HCT116 (cell line): ENCODE measurements at regions not wholly inside any gene's neighbourhood (a gene's known extent, or its start where the extent isn't known, plus 50 kb on each side); places are given as distances from the start of the nearest gene placed in this dataset.

Experiments used
- ATAC-seq: fragments of 200-7000 bp; cut with Tn5 transposase; 2 replicates; pipeline ENCODE4 v1.9.1; 2020; ENCODE audit warnings: mild to moderate bottlenecking, moderate library complexity
- BruUV-seq: library from RNA; stranded (reverse); fragments of 400-500 nt; replicated peaks from 2 replicates; lab custom pipeline; 2021; lab: Mats Ljungman, UMichigan
- CTCF ChIA-PET: fragments of 300-600 bp; sonication (Branson Sonifier 250); formaldehyde crosslinking; loops from one replicate; lab custom pipeline; 2021; ENCODE audit warnings: antibody characterized with exemption; lab: Charles Lee
- POLR2A ChIA-PET: fragments of 300-600, 350-600 bp; sonication (Branson Sonifier 250); formaldehyde crosslinking; loops from one replicate; lab custom pipeline; 2021; ENCODE audit warnings: antibody characterized with exemption; lab: Charles Lee
- RAD21 ChIA-PET, 2 experiments: fragments of 300-600 bp; sonication (Branson Sonifier 250); formaldehyde crosslinking; loops; one replicate each; lab custom pipeline; 2023; ENCODE audit warnings: low total read pairs in 2 of 2; ENCODE audit not compliant: uncharacterized antibody in 2 of 2, unreplicated experiment in 2 of 2, low non-redundant PET in 1 of 2; lab: Charles Lee
- DNase-seq: peaks from one replicate; pipeline ENCODE4 v3.0.0-alpha.2; 2010; ENCODE audit warnings: low read depth, low spot score
- H2AFZ ChIP-seq: fragments of 200-600 bp; shearing (Covaris generic), sonication (generic); 2 replicates; pipeline ENCODE4 v1.6.1; 2017; ENCODE audit warnings: low read depth, mixed run types, mixed read lengths, antibody characterized with exemption, low read length; ENCODE audit not compliant: poor library complexity, severe bottlenecking
- H3K27ac ChIP-seq: 2 replicates; pipeline ENCODE4 v1.5.1; 2012; ENCODE audit warnings: low read depth, low read length
- H3K27me3 ChIP-seq: fragments of 200-600 bp; sonication (generic); 2 replicates; pipeline ENCODE4 v1.6.1; 2016; ENCODE audit warnings: mixed run types, low read length, mixed read lengths; ENCODE audit not compliant: insufficient read depth
- H3K36me3 ChIP-seq, 2 experiments: fragments of 200-500 bp in 1 of 2; fragments of 200-600 bp in 1 of 2; sonication (Bioruptor generic) in 1 of 2; sonication (generic) in 1 of 2; 2 replicates each; pipeline versions ENCODE4 v1.5.1 to v1.6.1; 2014 to 2016; ENCODE audit warnings: low read length in 2 of 2, inconsistent platforms in 1 of 2, mixed read lengths in 1 of 2, mixed run types in 1 of 2; ENCODE audit not compliant: insufficient read depth in 2 of 2, control insufficient read depth in 1 of 2
- H3K4me1 ChIP-seq, 2 experiments: fragments of 200-600 bp in 1 of 2; sonication (generic) in 1 of 2; 2 replicates each; pipeline versions ENCODE4 v1.5.1 to v1.6.1; 2012 to 2017; ENCODE audit warnings: low read length in 2 of 2, inconsistent platforms in 1 of 2, mild to moderate bottlenecking in 1 of 2, mixed read lengths in 1 of 2, mixed run types in 1 of 2, moderate library complexity in 1 of 2; ENCODE audit not compliant: insufficient read depth in 2 of 2, control insufficient read depth in 1 of 2
- H3K4me2 ChIP-seq: fragments of 200-600 bp; sonication (generic); 2 replicates; pipeline ENCODE4 v1.6.1; 2017; ENCODE audit warnings: mixed run types, low read length, mixed read lengths
- H3K4me3 ChIP-seq, 2 experiments: fragments of 200-600 bp in 1 of 2; sonication (generic) in 1 of 2; replicated peaks in 1 of 2; 2 replicates each; pipeline ENCODE4 v1.5.1; 2011 to 2016; ENCODE audit warnings: low read length in 2 of 2, control low read depth in 1 of 2, low read depth in 1 of 2, mild to moderate bottlenecking in 1 of 2, mixed read lengths in 1 of 2, mixed run types in 1 of 2
- H3K79me2 ChIP-seq: fragments of 200-600 bp; sonication (generic); 2 replicates; pipeline ENCODE4 v1.6.1; 2017; ENCODE audit warnings: mild to moderate bottlenecking, mixed run types, low read length, moderate library complexity, mixed read lengths; ENCODE audit not compliant: insufficient read depth
- H3K9ac ChIP-seq: fragments of 200-600 bp; sonication (generic); 2 replicates; pipeline ENCODE4 v1.6.1; 2016; ENCODE audit warnings: low read length, mixed read lengths
- H3K9me2 ChIP-seq: fragments of 200-600 bp; sonication (generic), shearing (Covaris generic); 2 replicates; pipeline ENCODE4 v1.6.1; 2017; ENCODE audit warnings: mixed run types, mild to moderate bottlenecking, moderate library complexity; ENCODE audit not compliant: insufficient read depth
- H3K9me3 ChIP-seq, 2 experiments: fragments of 200-500 bp in 1 of 2; fragments of 200-600 bp in 1 of 2; sonication (Bioruptor generic) in 1 of 2; sonication (generic) in 1 of 2; 2 replicates each; pipeline ENCODE4 v1.6.1; 2014 to 2017; ENCODE audit warnings: low read length in 2 of 2, mixed read lengths in 2 of 2, inconsistent platforms in 1 of 2, low read depth in 1 of 2, mild to moderate bottlenecking in 1 of 2, mixed run types in 1 of 2, moderate library complexity in 1 of 2; ENCODE audit not compliant: control insufficient read depth in 1 of 2, insufficient read depth in 1 of 2
- H4K20me1 ChIP-seq: fragments of 200-600 bp; sonication (generic), shearing (Covaris generic); 2 replicates; pipeline ENCODE4 v1.6.1; 2017; ENCODE audit warnings: mixed run types, mild to moderate bottlenecking, moderate library complexity; ENCODE audit not compliant: insufficient read depth
- CBX3 ChIP-seq: IDR thresholded peaks from 2 replicates; pipeline ENCODE4 v1.6.1; 2012; ENCODE audit warnings: low read depth
- CTCF ChIP-seq, 3 experiments: fragments of 200-600 bp in 1 of 3; sonication (generic) in 1 of 3; IDR thresholded peaks in 2 of 3; conservative IDR thresholded peaks in 1 of 3; 2 replicates each; pipeline ENCODE4 v1.5.1; 2012 to 2017; ENCODE audit warnings: low read depth in 2 of 3, low read length in 2 of 3, antibody characterized with exemption in 1 of 3, borderline replicate concordance in 1 of 3, control low read depth in 1 of 3, mild to moderate bottlenecking in 1 of 3, mixed read lengths in 1 of 3, mixed run types in 1 of 3, moderate library complexity in 1 of 3; ENCODE audit not compliant: insufficient read depth in 1 of 3
- EGR1 ChIP-seq: IDR thresholded peaks from 2 replicates; pipeline ENCODE4 v1.6.1; 2012; ENCODE audit warnings: low read depth
- ELF1 ChIP-seq: IDR thresholded peaks from 2 replicates; pipeline ENCODE4 v1.6.1; 2012; ENCODE audit warnings: low read depth, borderline replicate concordance
- EZH2 ChIP-seq: fragments of 200-600 bp; sonication (generic); IDR thresholded peaks from 2 replicates; pipeline ENCODE4 v1.6.1; 2017; ENCODE audit warnings: antibody characterized with exemption, mixed run types
- EZH2phosphoT487 ChIP-seq: fragments of 200-600 bp; IDR thresholded peaks from 2 replicates; pipeline ENCODE4 v1.6.1; 2018; ENCODE audit warnings: antibody characterized with exemption, borderline replicate concordance
- FOSL1 ChIP-seq: IDR thresholded peaks from 2 replicates; pipeline ENCODE4 v1.6.1; 2012; ENCODE audit warnings: low read depth
- JUND ChIP-seq: IDR thresholded peaks from 2 replicates; pipeline ENCODE4 v1.6.1; 2012
- MAX ChIP-seq: IDR thresholded peaks from 2 replicates; pipeline ENCODE4 v1.6.1; 2012
- POLR2A ChIP-seq: IDR thresholded peaks from 2 replicates; pipeline ENCODE4 v1.7.0; 2011; ENCODE audit warnings: borderline replicate concordance; ENCODE audit not compliant: insufficient read depth, insufficient read length; ENCODE audit errors: extremely low read depth
- RAD21 ChIP-seq: IDR thresholded peaks from 2 replicates; pipeline ENCODE4 v1.6.1; 2012; ENCODE audit warnings: low read depth, mild to moderate bottlenecking
- SIN3A ChIP-seq: IDR thresholded peaks from 2 replicates; pipeline ENCODE4 v1.6.1; 2012; ENCODE audit warnings: low read depth
- SP1 ChIP-seq: IDR thresholded peaks from 2 replicates; pipeline ENCODE4 v1.6.1; 2012; ENCODE audit warnings: low read depth
- SRF ChIP-seq: IDR thresholded peaks from 2 replicates; pipeline ENCODE4 v1.6.1; 2012; ENCODE audit warnings: low read depth
- TCF7L2 ChIP-seq: IDR thresholded peaks from 2 replicates; pipeline ENCODE4 v1.7.0; 2011; ENCODE audit warnings: borderline replicate concordance, inconsistent platforms; ENCODE audit not compliant: insufficient read depth, insufficient read length; ENCODE audit errors: extremely low read depth
- YY1 ChIP-seq: IDR thresholded peaks from 2 replicates; pipeline ENCODE4 v1.6.1; 2011; ENCODE audit warnings: low read length, low read depth, moderate library complexity, mild to moderate bottlenecking; ENCODE audit not compliant: insufficient replicate concordance; ENCODE audit errors: extremely low read depth
- ZFX ChIP-seq: fragments of 450-650 bp; IDR thresholded peaks from 2 replicates; pipeline ENCODE4 v1.6.1; 2017
- ZNF274 ChIP-seq: fragments of 200-500 bp; sonication (Bioruptor generic); IDR thresholded peaks from 2 replicates; pipeline ENCODE4 v1.6.1; 2014; ENCODE audit warnings: mild to moderate bottlenecking, low read depth, low read length, inconsistent platforms
- intact Hi-C: fragments of 100-400 bp; cut with micrococcal nuclease; formaldehyde crosslinking; loops from 2 replicates; pipeline ENCODE4 v1.10.0; 2022

GRCh38 chr5:103472830-103473229 is 89.8 kb downstream of the NUDT12 start:
- ChIA-PET POLR2A (no interaction called here), CTCF (no interaction called here), RAD21 (no interaction called here)
- H3K4me1 ChIP-seq, result no peaks in the 10 kb centered on the region
- no peak overlapping the region for H2AFZ ChIP-seq
- no peak for ATAC-seq
- H3K27ac ChIP-seq, result no peak overlapping the region
- H3K4me3 ChIP-seq, result no peak overlapping the region
- intact Hi-C loops, result loop anchor here (10.0 kb wide), 2 partner anchors 428 to 918 kb away; no protein-coding TSS in a partner anchor
- H4K20me1 ChIP-seq, result no peaks in the 10 kb centered on the region
- no TSS peak for BruUV-seq
- no peak for TF ChIP-seq ELF1
- no peak for TF ChIP-seq SIN3A
- TF ChIP-seq RAD21, result no peak
- no peak for TF ChIP-seq CTCF (IDR thresholded peaks at IDR 0.05 in 2 of 3, conservative IDR thresholded peaks at IDR 0.05 in 1 of 3; ENCODE audit: borderline replicate concordance in 1 of 3, insufficient read depth in 1 of 3, low read depth in 2 of 3, low read length in 2 of 3)
- no peak for TF ChIP-seq SRF
- no peak for TF ChIP-seq ZFX
- no peak for TF ChIP-seq POLR2A
- TF ChIP-seq YY1, result no peak
- TF ChIP-seq EGR1, result no peak
- no peak for TF ChIP-seq TCF7L2
- TF ChIP-seq JUND, result no peak
- no peak for TF ChIP-seq SP1
- TF ChIP-seq EZH2phosphoT487, result no peak
- TF ChIP-seq MAX, result no peak
- TF ChIP-seq ZNF274, result no peak
- TF ChIP-seq CBX3, result no peak
- TF ChIP-seq FOSL1, result no peak
- TF ChIP-seq EZH2, result no peak
- no peak overlapping the region for H3K4me2 ChIP-seq
- DNase-seq, result no peak
- H3K9me2 ChIP-seq, result no peaks in the 10 kb centered on the region
- no peaks in the 10 kb centered on the region for H3K9me3 ChIP-seq
- H3K36me3 ChIP-seq, result no peaks in the 10 kb centered on the region
- no peaks in the 10 kb centered on the region for H3K79me2 ChIP-seq
- H3K27me3 ChIP-seq, result no peaks in the 10 kb centered on the region
- H3K9ac ChIP-seq, result no peak overlapping the region
